GM21723 (cell line): ENCODE measurements at regions not wholly inside any gene's neighbourhood (a gene's known extent, or its start where the extent isn't known, plus 50 kb on each side); places are given as distances from the start of the nearest gene placed in this dataset.
A peak's percentile ranks its signal among the peaks of the same experiment; 100 is the strongest.

Experiments used
- ATAC-seq: cut with Tn5 transposase; IDR thresholded peaks from one replicate; pipeline ENCODE4 v1.9.1; 2021; ENCODE audit warnings: mild to moderate bottlenecking, moderate library complexity; ENCODE audit not compliant: unreplicated experiment

DNA sequence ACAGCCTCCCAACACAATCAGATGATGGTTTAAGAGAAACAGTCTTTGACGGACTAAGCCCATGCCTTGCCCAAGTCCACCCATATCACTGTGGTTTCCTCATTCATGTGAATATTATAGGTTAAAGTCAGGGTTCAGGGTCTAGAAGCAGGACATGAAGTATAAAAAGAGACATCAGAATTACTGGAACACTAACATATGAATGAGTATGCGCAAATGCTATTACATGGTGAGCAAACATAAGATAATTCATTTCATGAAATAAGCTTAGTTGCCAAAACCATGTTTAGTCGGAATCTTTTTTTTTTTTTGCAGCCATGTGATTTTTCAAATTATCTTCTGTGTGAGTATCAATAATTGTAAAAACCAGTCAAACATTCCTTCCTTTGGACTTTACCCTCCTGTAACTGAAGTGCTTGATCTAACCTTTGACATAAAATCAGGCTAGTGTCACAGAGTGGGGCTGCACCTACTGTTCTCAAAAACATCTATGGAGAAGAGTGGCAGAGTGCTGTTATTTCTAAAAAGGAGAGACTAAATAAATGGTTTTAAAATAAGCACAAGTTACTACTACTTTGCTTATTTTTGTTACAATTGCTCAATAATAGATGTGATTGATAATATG lies 84.9 kb upstream of the NRIP1 start:
- ATAC-seq, result no peak

GRCh38 chr21:15151385-15152103 lies 86.7 kb upstream of the NRIP1 start:
- ATAC-seq, result no peak

- ATAC-seq, result no peak
Measured at GRCh38 chr21:15152591-15152990, 87.8 kb upstream of the NRIP1 start.

DNA sequence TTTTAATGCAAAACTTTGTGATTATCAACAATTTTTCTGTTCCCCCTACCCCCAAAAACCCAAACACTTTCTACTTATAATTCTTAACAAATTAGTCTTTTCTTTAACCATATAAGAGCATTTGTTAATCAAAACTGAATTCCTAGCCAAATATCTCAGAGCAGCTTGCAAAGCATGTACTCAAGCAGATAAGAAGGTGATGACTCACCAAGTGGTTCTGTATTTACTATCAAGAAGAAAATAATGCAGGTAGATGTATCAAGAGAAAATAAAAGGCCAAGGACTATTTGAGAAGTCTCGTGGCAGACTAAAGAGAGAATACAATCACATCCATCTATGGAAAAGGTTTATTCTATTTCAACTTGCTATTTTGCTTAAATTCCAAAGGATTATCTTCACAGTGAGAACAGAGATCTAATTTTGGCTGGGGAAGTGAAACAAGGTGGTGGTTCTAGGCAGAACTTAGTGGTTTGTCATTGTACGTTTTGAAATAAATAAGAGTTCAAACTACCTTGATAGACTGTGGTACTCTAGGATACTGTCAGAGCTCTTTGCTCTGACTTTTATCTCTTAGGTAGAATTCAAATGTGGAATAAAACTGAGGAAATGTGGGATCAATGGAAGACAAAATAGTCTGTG lies 94.7 kb upstream of the NRIP1 start:
- peak; percentile 82 for ATAC-seq

DNA sequence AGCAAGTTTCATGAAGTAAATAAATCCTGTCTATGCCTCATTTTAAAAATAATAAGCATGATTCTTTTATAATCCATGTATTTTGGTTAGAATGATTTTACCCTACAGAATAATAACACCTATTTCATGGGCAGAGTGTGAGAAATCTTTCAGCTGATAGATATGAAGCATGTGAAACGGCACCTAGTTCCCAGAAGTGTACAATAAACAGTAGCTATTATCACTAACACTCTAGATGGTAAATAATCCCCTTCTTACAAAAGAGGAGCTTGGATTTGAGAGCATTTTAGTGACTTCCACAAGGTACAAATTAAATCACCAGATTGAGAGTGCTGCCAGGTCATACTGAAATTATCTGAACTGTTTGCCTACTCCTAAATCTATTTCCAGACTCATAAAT lies 95.3 kb upstream of the NRIP1 start:
- ATAC-seq, result no peak

DNA sequence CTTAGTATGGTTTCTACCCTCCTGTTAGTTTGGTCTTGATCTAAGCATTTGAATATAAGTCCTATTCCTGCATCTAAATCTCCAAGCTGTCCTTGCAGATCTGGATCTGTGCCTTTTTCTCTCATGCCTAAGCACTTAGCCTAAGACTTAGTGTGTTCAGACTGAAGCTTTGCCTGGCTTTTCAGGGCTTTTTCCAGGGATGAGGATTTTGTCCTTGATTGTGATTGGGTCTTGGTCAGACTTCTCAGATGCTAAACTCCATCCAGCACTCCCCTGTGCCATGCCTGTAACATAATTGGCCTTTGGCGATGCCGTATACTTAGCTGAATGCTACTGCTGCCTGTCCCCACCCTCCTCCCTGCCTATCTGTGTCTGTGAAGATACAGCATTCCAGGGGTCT lies 98.1 kb upstream of the NRIP1 start:
- no peak for ATAC-seq

DNA sequence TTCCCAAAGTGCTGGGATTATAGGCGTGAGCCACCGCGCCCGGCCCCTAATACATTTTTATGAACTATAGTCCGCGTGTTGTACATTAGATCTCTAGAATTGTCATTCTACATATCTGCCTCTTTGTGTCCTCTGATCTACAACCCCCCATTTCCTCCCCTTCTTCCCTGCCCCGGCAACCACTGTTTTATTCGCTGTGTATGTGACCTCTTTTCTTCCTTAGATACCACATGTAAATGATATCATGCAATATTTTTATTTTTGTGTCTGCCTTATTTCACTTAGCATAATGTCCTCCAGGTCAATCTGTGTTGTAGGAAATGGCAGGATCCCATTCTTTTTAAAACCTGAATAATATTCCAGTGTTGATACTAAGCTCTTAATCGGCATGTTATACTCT lies 99.5 kb upstream of the NRIP1 start:
- no peak for ATAC-seq

- ATAC-seq, result no peak
Measured at GRCh38 chr21:15164678-15165303, 100.0 kb upstream of the NRIP1 start.

GRCh38 chr21:15170614-15171013 lies 105.8 kb upstream of the NRIP1 start:
- ATAC-seq, result no peak

DNA sequence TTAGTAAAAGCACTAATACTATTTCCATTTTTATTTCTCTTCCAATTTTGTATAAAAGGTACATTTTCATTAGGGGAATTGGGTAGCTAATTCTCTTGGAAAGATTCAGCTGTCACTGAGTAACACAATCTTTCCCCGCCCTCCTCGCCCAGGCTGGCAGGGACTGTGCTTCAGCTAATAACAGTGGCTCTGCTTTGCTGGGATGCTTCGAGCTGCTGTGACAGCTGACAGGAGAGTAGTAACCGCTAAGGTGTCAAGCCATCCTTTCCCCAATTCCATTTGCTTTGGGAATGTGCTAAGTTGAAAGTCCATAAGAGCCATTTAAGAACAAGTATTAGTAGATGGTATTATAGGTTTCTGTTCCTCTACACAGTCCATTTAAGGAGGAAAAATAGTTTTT lies 106.7 kb upstream of the NRIP1 start:
- ATAC-seq, result no peak

- no peak for ATAC-seq
Measured at GRCh38 chr21:15172963-15173362, 108.2 kb upstream of the NRIP1 start.

DNA sequence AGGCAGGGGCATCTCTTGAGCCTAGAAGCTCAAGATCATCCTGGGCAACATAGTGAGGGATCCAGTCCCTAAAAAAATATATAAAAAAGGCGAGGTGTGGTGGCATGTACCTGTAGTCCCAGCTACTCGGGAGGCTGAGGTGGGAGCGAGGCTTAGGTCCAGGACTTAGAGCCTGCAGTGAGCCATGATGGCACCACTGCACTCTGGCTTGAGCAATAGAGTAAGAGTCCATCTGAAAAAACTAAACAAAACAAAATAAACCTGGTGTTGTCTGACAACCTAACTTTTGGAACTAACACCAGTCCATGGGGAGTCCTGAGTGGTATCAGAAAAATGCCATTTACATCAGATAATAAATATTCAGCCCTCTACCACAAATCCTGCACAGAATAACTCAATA lies 110.1 kb upstream of the NRIP1 start:
- no peak for ATAC-seq

- ATAC-seq, result no peak
Measured at GRCh38 chr21:15182731-15183130, 117.9 kb upstream of the NRIP1 start.

DNA sequence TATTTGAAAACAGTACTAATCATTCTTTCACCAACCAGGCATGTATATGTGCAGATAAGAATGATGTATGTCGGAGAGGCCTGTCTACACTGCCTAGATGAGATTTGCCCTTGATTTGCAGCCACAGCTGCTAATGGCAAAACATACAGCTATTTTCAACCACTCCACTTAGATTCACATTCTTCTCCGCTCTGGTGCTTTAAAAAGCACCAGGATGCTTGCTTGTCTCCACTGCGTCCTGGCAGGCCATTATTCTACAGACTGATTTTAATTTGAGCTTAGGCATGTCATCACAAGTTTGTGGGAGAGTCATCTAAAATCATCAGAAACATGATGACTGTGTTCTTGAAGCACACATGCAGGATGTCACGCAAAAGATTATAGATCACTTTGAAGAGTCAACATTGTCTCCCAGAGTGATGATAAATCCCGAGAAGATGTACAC lies 119.0 kb upstream of the NRIP1 start:
- ATAC-seq, result no peak

GRCh38 chr21:15190412-15190811 lies 125.6 kb upstream of the NRIP1 start:
- no peak for ATAC-seq

DNA sequence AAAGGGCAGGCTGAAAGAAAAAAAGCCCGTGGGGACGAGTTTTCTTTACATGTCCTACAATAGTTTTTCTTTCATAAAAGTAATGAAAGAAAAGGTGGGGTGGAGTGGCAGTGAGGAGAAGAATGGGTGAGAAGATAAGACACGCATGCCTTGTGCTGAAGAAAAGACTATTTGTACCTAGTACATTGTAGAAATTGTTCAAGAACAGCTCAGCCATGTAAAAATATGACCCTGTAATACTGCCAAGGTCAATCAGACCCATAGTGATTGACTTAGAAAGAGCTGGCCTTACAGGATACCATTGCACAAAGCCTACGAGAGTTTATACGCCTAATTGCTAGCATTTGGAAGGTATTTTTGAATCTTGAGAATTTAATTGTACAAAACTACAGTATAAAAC lies 126.0 kb upstream of the NRIP1 start:
- no peak for ATAC-seq

- no peak for ATAC-seq
Measured at GRCh38 chr21:15191342-15191741, 126.5 kb upstream of the NRIP1 start.

DNA sequence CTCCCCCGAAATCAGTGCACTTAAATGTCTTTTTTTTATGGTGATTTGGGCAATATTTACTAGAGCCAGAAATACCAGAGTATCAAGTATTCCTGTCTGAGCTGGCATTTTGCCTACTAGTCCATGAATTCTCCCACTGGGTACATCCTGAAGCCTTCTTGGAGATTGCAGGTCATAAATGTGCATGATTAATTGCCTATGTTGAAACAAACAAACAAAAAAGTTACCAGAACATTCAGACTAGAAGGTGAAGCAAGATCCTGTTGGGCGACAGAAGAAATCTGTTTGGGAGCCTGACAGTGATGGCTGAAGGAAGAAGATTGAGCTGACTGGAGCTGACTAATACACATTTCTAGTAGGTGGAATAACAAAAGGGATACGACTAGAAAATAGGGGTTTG lies 127.4 kb upstream of the NRIP1 start:
- no peak for ATAC-seq

- ATAC-seq, result no peak
Measured at GRCh38 chr21:15193937-15194336, 129.1 kb upstream of the NRIP1 start.

- ATAC-seq, result no peak
Measured at GRCh38 chr21:15195104-15195503, 130.3 kb upstream of the NRIP1 start.

DNA sequence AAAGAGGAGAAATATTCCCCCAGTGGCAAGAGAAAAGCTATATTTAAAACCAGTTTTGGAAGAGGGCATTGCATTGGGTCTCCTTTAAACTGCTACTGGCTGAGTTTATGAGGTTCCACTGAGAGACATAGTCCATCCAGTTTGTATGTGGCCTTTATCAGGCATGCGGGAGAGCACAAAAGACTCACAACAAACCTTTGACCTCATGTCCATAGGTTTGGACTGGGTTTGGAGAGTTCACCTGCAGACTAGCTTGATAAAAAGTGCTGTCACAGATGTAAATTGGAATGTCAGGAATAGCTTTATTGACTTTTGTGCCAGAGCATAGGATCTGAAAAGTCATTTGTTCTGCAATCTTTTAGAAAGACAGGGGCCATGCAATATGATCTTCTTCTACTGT lies 131.0 kb upstream of the NRIP1 start:
- ATAC-seq, result no peak

- no peak for ATAC-seq
Measured at GRCh38 chr21:15197696-15198095, 132.9 kb upstream of the NRIP1 start.
